ENCODE measurements at regions not wholly inside any gene's neighbourhood (a gene's known extent, or its start where the extent isn't known, plus 50 kb on each side); places are given as distances from the start of the nearest gene placed in this dataset.

GRCh38 chr17:11026903-11027302 is 189.0 kb upstream of the PIRT start:
- DNase-seq (ENCODE audit: low spot score) = no peak
- Histone ChIP-seq H3K4me1 (ENCODE audit: insufficient read depth, low read length, poor library complexity, severe bottlenecking) (no peaks in the 10 kb centered on the region), H2AFZ (ENCODE audit: low read length) (no peak overlapping the region), H3K27ac (ENCODE audit: low read depth, low read length, poor library complexity, severe bottlenecking) (no peak overlapping the region), H3K36me3 (ENCODE audit: insufficient read depth, low read length) (no peaks in the 10 kb centered on the region), H3K9me2 (ENCODE audit: insufficient read depth, low read length) (no peaks in the 10 kb centered on the region), H3K4me3 (ENCODE audit: low read depth, low read length, poor library complexity, severe bottlenecking) (no peak overlapping the region), H3K4me2 (ENCODE audit: low read length) (no peak overlapping the region), H4K20me1 (ENCODE audit: insufficient read depth, low read length) (no peaks in the 10 kb centered on the region), H3K9me3 (ENCODE audit: low read length) (no peaks in the 10 kb centered on the region), H3K79me2 (ENCODE audit: insufficient read depth, low read depth, low read length) (no peaks in the 10 kb centered on the region)
- POLR2A ChIA-PET = no interaction called here
- intact Hi-C loops (cut with micrococcal nuclease; ENCODE audit: unreplicated experiment) = no loop called here
- BruUV-seq (replicated peaks) = no TSS peak
- TF ChIP-seq EZH2phosphoT487 (IDR thresholded peaks at IDR 0.05; ENCODE audit: borderline replicate concordance, low read depth, low read length) = no peak
- no peak for TF ChIP-seq CTCF (conservative IDR thresholded peaks at IDR 0.05; ENCODE audit: low read length)
- CTCF ChIA-PET (ENCODE audit: unreplicated experiment) = no interaction called here

GRCh38 chr17:11023639-11024479 is 186.0 kb upstream of the PIRT start:
- no peaks in the 10 kb centered on the region for H4K20me1 ChIP-seq (ENCODE audit: insufficient read depth, low read length)
- no peaks in the 10 kb centered on the region for H3K9me2 ChIP-seq (ENCODE audit: insufficient read depth, low read length)
- no peak for DNase-seq (ENCODE audit: low spot score)
- H3K4me3 ChIP-seq (ENCODE audit: low read depth, low read length, poor library complexity, severe bottlenecking) = no peak overlapping the region
- no peaks in the 10 kb centered on the region for H3K36me3 ChIP-seq (ENCODE audit: insufficient read depth, low read length)
- intact Hi-C loops (cut with micrococcal nuclease; ENCODE audit: unreplicated experiment) = no loop called here
- no peaks in the 10 kb centered on the region for H3K4me1 ChIP-seq (ENCODE audit: insufficient read depth, low read length, poor library complexity, severe bottlenecking)
- H2AFZ ChIP-seq (ENCODE audit: low read length) = no peak overlapping the region
- no peak overlapping the region for H3K4me2 ChIP-seq (ENCODE audit: low read length)
- ChIA-PET CTCF (ENCODE audit: unreplicated experiment) (no interaction called here), POLR2A (no interaction called here)
- no peaks in the 10 kb centered on the region for H3K9me3 ChIP-seq (ENCODE audit: low read length)
- TF ChIP-seq EZH2phosphoT487 (IDR thresholded peaks at IDR 0.05; ENCODE audit: borderline replicate concordance, low read depth, low read length) = no peak
- no peak overlapping the region for H3K27ac ChIP-seq (ENCODE audit: low read depth, low read length, poor library complexity, severe bottlenecking)
- H3K79me2 ChIP-seq (ENCODE audit: insufficient read depth, low read depth, low read length) = no peaks in the 10 kb centered on the region
- no TSS peak for BruUV-seq (replicated peaks)

- no peak for DNase-seq (ENCODE audit: low spot score)
- H4K20me1 ChIP-seq (ENCODE audit: insufficient read depth, low read length) = no peaks in the 10 kb centered on the region
- no peak overlapping the region for H3K4me3 ChIP-seq (ENCODE audit: low read depth, low read length, poor library complexity, severe bottlenecking)
- H3K79me2 ChIP-seq (ENCODE audit: insufficient read depth, low read depth, low read length) = no peaks in the 10 kb centered on the region
- no peaks in the 10 kb centered on the region for H3K9me2 ChIP-seq (ENCODE audit: insufficient read depth, low read length)
- H3K9me3 ChIP-seq (ENCODE audit: low read length) = no peaks in the 10 kb centered on the region
- H3K4me2 ChIP-seq (ENCODE audit: low read length) = no peak overlapping the region
- intact Hi-C loops (cut with micrococcal nuclease; ENCODE audit: unreplicated experiment) = no loop called here
- no peaks in the 10 kb centered on the region for H3K4me1 ChIP-seq (ENCODE audit: insufficient read depth, low read length, poor library complexity, severe bottlenecking)
- ChIA-PET CTCF (ENCODE audit: unreplicated experiment) (no interaction called here), POLR2A (interaction anchor here (0.6 kb wide), 1 partner anchor 32 kb away, joined by 3 read pairs; no protein-coding TSS in a partner anchor)
- no peaks in the 10 kb centered on the region for H3K36me3 ChIP-seq (ENCODE audit: insufficient read depth, low read length)
- BruUV-seq (replicated peaks) = no TSS peak
- no peak overlapping the region for H2AFZ ChIP-seq (ENCODE audit: low read length)
- no peak overlapping the region for H3K27ac ChIP-seq (ENCODE audit: low read depth, low read length, poor library complexity, severe bottlenecking)
- TF ChIP-seq CTCF (conservative IDR thresholded peaks at IDR 0.05; ENCODE audit: low read length) = no peak
- no peak for TF ChIP-seq EZH2phosphoT487 (IDR thresholded peaks at IDR 0.05; ENCODE audit: borderline replicate concordance, low read depth, low read length)
Observed at GRCh38 chr17:11006530-11006929, 168.6 kb upstream of the PIRT start.
